HG03280 (cell line): ENCODE measurements at regions not wholly inside any gene's neighbourhood (a gene's known extent, or its start where the extent isn't known, plus 50 kb on each side); places are given as distances from the start of the nearest gene placed in this dataset.
"Not testable (repeated sequence)": the region's sequence is repeated elsewhere in the genome, so short reads cannot be mapped to it uniquely, and the experiment has no call there.

Experiments
- ATAC-seq: cut with Tn5 transposase; IDR thresholded peaks from one replicate; pipeline ENCODE4 v1.9.1; 2021; ENCODE audit warnings: mild to moderate bottlenecking, moderate library complexity; ENCODE audit not compliant: unreplicated experiment

DNA sequence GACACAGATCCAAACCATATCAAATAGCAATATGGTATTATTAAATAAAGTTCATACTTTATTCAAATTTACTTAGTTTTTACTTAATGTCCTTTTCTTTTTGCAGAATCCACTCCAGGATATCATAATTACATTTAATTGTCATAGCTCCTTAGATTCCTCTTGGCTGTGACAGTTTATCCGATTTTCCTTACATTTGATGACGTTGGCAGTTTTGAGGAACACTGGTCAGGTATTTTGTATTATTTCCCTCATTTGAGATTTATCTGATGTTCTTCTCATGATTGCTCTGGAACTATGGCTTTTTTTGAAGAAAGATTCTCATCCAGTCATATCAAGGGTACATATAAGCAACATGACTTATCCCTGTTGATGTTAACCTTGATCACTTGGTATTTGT is 198.3 kb upstream of the STAC start:
- ATAC-seq: no peak

DNA sequence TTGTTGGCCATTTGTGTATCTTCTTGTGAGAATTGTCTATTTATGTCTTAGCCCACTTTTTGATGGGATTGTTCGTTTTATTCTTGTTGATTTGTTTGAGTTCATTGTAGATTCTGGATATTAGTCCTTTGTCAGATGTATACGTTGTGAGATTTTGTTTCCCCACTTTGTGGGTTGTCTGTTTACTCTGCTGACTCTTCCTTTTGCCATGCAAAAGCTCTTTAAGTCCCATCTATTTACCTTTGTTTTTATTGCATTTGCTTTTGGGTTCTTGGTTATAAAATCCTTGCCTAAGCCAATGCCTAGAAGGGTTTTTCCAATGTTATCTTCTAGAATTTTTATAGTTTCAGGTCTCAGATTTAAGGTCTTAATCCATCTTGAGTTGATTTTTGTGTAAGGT is 193.1 kb upstream of the STAC start:
- not testable (repeated sequence) for ATAC-seq

DNA sequence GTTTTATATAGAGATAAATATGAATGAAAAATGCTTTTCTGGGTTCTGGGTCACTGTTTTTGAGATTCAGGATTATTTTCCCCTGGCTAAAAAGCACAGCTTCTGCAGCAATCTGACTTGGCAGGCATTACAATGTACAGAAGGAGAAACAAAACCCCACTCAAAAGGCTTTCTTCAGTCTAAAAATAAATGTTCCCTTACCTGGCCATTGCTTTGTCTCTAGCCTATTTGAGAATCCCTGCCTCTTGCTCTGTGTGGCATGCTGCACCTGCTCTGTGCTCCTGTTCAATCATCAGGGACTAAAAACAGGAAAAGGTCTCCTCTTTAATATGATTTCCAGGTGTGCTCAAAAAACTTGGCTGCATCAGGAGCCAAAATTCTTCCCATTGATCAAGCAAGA is 187.4 kb upstream of the STAC start:
- ATAC-seq: no peak

DNA sequence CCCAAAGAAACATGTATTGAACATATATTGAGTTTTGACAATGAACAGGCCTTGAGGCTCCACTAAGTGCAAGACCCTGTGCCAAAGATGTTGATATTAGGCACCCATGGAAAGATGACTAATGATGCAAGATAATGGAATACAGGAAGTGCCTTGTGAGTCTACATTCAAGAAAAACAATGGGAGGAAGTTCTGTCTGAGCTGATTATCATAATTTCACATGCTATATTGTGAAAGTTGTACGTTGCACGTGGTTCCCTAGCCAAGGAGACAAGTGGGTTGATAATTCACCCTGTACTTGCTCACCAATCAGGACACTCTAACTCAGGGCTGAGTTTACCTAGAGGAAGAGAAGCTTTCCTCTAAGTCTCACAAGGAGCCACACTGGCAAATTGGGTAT is 186.9 kb upstream of the STAC start:
- no peak for ATAC-seq

DNA sequence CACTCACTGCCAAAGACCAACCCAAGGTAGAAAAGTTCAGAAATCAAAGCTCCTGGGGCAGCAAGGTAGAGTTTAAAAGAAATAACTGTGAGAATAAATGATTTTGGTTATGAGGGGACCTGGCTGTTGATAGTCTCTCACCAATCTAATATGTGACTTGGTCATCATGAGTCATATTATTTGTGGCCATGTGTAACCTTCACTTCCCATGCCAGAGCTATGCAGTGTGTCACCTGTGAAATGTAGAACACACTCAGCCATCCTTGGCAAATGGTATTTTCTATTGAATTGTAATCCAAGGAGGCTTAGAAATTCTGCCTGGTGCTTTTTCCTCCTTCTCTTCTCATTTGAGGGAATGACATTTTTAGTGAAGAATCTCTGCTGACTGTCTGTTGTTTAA is 184.2 kb upstream of the STAC start:
- ATAC-seq: no peak

DNA sequence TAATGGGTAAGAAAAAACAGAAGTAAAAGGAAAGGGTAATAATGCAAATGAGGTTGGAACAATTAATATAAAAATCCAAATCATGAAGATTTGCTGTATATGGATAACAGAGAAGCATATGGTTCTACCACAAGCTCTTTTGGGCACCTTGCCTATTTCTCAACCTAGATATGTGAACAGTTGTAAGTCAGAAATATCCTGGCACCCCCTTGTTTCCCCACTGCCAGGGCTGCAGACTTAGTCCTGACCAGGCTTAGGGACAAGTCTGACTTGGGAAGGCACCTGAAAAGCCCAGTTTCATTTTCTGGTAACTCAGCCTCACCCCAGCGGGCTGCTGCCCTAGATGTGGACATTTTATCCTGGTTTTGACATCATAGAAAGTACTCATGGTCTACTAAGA is 183.2 kb upstream of the STAC start:
- no peak for ATAC-seq

DNA sequence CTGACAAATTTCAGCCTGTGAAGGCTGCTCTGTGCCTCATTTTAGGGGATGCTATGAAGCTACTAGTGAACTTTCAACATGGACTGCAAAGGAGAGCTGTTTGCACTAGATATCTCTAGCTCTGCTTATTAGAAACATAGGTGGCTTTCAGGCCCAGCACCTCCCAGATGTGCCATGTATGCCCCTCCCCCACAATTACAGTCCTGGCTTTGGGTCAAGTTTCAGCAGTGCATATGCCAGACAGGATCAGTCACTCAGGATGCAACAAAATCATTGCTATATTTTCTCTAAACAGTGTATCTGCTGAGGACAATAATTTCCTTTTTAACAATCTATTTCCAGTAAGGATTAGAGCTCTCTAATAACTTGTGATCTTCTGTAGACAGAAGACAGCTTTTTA is 178.8 kb upstream of the STAC start:
- no peak for ATAC-seq

DNA sequence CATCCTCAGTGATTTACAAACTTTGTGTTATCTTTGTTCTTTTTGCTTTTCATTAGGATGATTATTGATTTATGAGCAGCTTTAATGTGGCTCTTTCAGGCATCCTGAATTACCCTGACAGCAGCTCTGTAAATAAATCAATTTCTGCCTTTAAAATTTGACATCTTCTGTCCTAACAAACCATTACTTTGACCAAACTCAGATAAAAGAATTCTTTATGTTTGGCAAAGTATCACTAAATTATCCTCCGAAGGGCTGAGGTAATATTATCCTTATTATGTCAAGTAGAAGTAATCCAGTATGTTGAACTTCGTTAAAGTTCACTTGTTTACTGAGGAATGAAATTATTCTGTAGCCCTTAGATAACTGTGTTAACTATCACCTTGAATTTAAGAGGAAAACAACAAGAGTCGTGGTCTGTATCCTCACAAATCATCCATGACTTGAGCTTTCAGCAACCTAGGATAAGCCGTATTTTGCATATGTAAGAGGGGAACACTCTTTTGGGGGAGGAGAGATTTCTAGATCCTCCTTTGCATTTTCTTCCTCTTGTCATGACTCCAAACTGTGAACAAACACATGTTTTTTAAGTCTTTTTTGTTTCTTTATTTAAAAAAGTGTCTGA is 173.2 kb upstream of the STAC start:
- no peak for ATAC-seq

DNA sequence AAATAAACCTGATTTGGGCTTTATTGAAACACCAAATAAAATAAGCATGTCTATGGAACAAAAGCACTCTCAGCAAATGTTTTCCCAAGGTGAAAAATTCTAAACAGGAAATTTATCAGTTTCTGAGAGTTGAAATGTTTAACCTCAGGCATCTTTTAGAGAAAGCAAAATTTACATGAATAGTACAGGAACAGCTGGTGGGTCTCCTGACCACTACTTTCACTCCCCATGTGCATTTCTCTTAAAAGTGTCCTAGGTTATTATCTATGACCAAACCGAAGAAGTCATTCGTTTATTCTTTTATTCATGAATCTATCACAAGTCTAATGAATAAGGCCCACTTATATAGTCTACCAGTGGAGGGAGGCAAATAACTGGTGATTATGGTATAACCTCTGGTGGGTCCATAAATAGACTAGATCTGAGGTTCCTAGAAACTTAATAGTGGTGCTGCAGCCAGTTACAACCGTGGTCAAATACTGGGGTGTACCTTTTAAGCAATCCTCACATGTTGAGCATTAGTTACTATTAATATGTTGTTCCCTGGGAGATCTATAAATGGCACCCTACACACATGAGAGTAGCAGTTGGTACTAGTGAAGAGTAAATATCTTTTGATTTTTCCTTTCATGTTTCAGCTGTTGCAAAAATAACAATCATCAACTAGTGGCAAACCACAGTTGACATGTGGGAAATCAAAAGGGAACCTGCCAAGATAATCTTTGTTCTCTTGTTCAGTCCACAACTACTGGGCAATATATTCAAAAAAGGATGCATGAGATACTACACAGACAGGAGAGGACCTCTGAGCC is 169.3 kb upstream of the STAC start:
- no peak for ATAC-seq

DNA sequence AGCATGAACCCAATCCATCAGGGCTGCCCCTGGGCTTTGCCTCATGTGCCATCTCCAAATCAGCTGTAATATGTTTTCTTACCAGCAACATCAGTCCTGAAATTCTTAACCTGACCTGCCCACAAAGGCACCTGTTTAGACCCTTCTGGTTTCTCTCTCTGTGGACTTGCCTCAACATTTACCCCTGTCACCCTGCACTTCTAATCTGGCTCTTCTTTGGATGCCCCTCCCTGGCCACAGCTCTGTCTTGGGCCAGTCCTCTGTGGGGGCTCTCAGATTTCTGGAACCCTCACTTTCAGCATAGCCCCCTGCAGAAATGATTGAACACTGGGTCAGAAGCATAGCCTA is 168.7 kb upstream of the STAC start:
- ATAC-seq: no peak

DNA sequence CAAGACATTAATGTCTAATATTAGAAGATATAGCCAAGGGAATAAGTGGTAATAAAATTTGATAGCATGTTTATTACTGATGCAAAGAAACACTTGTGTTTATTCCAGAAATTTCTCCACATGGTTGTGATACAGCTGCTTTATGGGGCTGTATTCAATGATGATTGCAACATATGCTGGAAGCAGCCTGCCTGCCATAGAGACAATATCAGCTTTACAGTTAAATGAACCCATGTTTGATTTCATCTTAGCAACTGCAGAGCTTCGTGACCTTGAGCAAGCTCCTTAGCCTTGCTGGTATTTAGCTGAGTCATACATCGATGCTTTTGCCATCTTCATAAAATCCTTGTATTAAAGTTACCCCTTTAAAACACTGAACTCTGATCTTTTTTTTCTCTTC is 168.1 kb upstream of the STAC start:
- no peak for ATAC-seq

DNA sequence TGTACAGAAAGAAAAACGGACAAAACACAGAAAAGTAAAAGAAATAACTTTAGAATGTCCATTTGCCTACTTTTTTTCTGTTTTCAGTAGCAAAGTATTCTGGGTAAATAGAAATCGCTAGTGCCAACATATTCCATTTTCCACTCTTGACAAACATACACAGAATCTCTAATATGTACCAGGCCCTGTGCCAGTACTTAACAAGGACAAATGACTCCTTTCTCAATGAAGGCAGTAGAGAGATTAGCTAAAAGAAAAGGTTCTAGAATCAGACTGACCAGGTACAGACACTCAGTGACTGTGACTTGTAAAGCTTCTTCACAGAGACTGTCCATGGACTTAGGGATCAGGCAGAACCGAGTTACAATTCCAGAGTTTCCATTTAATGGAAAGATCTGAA is 165.8 kb upstream of the STAC start:
- ATAC-seq: no peak

DNA sequence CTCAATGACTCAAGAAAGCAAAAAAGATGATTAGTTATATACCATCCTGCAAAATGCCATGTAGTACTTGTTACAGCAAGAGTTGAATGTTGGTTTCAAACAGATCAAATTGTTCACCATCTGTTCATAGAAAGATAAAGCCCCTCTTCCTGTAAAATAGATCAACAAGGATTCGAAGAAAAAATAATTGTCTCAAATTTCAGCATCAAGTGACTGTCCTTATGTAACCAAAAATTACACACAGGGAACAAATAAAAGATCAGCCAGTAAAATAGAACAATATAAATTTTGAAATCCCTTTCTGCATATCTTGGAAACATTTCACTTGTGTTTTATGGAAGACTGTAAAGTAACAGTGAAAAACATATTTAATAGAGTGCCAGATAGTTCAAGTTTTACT is 165.1 kb upstream of the STAC start:
- no peak for ATAC-seq

DNA sequence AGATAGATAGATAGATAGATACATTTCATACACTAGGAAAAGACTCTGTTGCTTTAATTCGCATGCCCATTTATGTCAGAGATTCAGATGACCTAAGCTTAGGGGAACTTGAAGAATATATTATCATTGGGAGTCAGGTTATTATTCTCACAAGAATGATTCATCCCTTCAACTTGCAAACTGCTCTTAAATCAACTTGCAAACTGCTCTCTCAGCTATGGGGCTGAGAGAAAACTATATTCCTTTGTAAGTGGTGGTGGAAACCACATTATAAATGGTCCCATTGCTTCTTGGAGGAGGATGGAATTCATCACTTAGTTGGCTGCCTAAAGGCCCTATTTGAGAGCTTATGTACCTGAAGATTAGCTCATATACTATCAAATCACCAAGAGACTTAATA is 160.9 kb upstream of the STAC start:
- no peak for ATAC-seq

DNA sequence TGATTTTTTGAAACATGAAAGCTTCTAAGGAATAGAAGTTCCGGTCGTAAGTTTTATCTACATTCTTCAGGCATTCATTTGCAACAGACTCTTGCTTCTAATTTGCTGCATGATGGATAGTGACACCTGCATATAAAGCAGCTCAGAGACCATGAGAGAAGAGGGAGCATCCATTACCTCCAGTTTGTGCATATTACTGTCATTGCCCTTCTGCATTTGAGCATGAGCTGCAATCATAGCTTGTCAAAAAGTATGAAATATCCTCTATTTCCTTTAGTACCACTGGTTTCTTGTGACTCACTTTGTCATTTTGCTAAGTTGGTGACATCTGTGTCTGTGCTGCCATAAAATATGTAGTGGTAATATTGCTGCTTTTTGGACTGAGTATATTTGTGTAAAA is 160.1 kb upstream of the STAC start:
- no peak for ATAC-seq

DNA sequence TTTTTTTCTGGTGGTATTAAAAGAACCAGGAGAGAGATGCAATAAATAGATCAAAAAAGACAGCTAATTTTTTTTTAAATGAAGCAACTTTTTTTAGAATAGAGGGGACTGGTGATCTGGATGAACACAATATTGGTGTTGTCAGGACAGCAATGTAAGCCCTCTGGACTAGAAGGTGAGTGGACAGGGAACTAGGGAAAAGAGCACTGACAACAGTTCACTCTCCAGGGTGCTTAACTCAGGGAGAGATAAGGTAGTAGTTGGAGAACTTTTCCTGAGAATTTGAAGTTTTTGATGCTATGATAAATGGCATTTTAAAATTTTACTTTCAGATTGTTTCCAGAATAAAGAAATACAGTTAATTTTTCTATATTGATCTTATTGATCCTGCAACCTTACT is 158.3 kb upstream of the STAC start:
- no peak for ATAC-seq

DNA sequence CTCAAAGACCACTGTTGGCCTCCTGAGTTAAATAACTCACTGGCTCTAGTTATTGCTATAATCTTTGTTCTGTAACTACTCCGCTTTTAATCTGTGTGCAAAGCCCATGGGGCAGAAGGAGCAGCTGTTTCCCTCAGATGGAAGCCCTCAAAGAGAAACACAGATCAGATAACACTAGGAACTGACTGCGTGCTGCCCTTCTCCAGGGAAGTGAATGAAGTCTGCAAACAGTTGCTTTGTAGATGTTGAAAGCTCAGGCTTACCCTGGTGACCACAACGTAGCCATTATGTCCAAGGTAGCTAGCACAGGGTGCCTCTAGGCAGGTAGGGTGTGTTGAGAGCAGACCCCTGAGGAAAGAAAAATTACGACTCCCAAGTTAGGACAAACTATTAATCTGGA is 152.3 kb upstream of the STAC start:
- no peak for ATAC-seq

DNA sequence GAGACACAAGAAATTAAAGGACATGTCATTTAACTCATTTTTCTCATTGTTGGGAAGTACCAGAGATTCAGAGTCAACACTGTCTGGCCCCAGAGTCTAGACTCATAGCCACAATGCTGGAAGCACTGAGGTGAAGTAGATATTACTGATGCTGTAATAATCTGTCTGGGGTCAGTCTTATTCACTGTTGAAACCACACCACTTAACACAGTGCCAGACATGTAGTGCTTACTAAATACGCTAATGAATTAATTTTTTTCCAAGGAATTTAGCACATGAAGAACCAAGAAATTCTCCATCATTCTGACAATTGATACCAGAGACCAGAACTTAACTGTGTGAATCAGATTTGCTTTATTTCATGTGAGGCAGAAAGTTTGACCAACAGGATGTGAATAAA is 150.8 kb upstream of the STAC start:
- no peak for ATAC-seq

DNA sequence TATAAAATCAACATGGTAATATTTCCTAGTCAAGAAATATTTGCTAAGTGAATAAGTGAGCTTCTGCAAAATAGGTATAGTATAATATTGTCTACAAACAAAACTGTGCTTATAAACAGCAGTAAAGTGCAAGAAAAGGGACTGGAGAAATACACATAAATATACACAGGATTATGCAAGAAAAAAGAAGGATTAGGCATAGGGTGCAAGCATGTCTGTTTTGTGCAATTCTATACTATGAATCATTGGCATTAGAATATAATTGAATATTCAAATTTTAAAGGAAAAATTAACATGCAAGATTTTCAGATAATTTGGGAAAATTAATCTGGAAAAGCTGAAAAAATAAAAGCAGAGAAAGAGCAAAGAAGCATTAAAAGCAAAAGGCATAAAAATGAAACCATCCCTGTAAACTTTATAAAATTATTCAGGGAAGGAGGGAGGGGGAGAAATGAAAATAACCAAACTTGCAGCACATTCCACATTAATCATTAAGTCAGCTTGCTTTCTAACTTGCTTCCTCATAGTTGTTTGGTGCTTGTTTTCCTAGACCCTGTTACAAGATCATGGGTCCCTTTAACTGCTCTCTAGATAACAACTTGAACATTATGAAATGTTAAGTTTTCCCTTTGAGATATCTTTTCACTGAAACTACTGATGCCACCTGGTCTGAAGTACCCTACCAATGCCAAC is 147.4 kb upstream of the STAC start:
- ATAC-seq: no peak

DNA sequence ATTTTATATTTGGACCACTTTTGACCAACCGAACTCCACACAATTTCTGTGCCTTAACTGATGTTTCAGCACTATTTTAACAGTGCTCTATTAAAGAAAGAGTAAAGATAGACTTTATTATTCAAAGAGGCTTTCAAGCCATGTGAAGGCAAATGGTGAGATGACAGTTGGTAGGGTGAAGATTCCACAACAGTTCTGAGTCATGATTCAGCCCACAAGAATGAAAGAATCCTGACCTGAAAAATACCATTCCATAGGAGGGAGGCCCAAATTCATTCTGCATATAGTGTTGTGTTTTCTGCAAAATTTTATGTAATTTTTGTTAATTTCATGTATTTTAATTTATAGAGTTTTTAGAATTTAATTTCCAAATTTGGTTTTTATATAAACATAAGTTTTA is 135.6 kb upstream of the STAC start:
- ATAC-seq: no peak

DNA sequence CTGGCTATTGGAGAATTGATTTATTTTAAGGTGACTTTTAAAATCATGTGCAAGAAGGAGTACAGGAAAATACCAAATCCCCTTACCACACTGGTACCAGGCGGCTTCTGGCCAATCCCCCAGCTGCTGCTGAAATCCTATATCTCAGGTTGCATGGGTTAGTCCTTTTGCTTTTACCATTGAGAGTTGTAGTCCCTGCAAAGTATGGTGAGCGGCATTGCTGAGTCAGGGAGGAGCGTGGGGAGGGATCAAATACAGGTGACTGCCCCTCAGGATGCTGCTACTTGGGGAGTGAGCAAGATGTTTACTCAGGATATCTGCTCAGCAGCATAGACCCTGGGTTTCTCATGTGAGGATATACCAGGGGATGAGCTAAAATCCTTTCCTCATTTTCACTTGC is 131.9 kb upstream of the STAC start:
- no peak for ATAC-seq

DNA sequence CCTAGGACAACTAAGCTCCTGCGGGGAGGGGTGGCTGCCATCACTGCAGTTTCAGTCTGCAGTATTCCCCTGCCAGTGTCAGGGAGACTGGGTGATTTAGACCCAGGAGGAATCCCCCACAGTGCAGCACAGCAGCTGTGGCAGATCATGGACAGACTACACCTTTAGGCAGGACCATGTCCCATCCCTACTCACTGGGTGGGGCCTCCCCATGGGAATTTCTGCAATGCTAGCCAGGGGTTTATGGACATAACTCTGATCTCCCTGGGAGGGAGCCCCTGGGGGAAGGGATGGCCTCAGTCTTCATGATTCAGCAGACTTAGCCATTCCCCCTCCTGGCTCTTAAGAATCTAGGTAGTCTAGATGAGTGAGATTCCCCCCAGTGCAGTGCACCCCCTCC is 130.1 kb upstream of the STAC start:
- no peak for ATAC-seq
